ENCODE measurements at regions not wholly inside any gene's neighbourhood (a gene's known extent, or its start where the extent isn't known, plus 50 kb on each side); places are given as distances from the start of the nearest gene placed in this dataset.
"Not testable (repeated sequence)": the region's sequence is repeated elsewhere in the genome, so short reads cannot be mapped to it uniquely, and the experiment has no call there.

GRCh38 chr6:137805622-137806021 lies 61.4 kb upstream of the TNFAIP3 start:
- Histone ChIP-seq H3K4me1 (ENCODE audit: insufficient read depth, low read length) (peaks cover 7% of the 10 kb centered on the region), H3K9ac (ENCODE audit: low read depth, low read length) (no peak overlapping the region), H3K9me3 (ENCODE audit: control insufficient read depth, insufficient read depth, low read length) (no peaks in the 10 kb centered on the region), H3K36me3 (ENCODE audit: insufficient read depth, low read length) (no peaks in the 10 kb centered on the region)

- H3K36me3 ChIP-seq (ENCODE audit: insufficient read depth, low read length) = no peaks in the 10 kb centered on the region
- peaks cover 17% of the 10 kb centered on the region for H3K4me1 ChIP-seq (ENCODE audit: insufficient read depth, low read length)
These were observed 60.0 kb upstream of the TNFAIP3 start for GRCh38 chr6:137806914-137807682.

GRCh38 chr6:137808191-137808590 lies 58.9 kb upstream of the TNFAIP3 start:
- Histone ChIP-seq H3K36me3 (ENCODE audit: insufficient read depth, low read length) (no peaks in the 10 kb centered on the region), H3K4me1 (ENCODE audit: insufficient read depth, low read length) (peaks cover 17% of the 10 kb centered on the region), H3K9ac (ENCODE audit: low read depth, low read length) (no peak overlapping the region), H3K9me3 (ENCODE audit: control insufficient read depth, insufficient read depth, low read length) (no peaks in the 10 kb centered on the region)

More at GRCh38 chr6:137806914-137807682, 60.0 kb upstream of the TNFAIP3 start:
- H3K9me3 ChIP-seq (ENCODE audit: control insufficient read depth, insufficient read depth, low read length) = no peaks in the 10 kb centered on the region
- no peak overlapping the region for H3K9ac ChIP-seq (ENCODE audit: low read depth, low read length)

DNA sequence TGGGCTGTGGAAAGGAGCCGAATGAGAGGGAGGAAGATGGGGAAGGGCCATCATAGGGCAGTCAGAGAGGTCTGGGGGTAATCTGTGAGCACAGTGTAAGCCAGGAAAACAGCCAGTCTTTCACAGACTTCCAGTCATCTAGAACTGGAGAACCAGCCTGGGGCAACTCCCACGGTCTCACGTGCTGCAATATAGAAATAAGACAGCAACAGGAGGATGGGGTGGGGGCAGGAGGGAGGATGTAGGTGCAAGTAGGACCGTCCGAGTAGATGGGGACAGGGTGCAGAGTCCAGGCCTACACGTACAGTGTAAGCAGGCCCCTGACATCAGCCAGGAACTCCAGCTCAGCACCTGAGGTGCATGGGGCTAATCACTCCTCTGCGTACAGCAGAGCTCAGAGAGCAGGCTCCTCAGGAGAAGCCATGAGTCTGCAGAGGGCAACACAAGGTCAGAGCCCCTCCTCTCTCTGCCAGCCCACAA lies 58.2 kb upstream of the TNFAIP3 start:
- no peaks in the 10 kb centered on the region for H3K9me3 ChIP-seq (ENCODE audit: control insufficient read depth, insufficient read depth, low read length)
- H3K9ac ChIP-seq (ENCODE audit: low read depth, low read length) = no peak overlapping the region
- H3K4me1 ChIP-seq (ENCODE audit: insufficient read depth, low read length) = peaks cover 17% of the 10 kb centered on the region
- H3K36me3 ChIP-seq (ENCODE audit: insufficient read depth, low read length) = no peaks in the 10 kb centered on the region

DNA sequence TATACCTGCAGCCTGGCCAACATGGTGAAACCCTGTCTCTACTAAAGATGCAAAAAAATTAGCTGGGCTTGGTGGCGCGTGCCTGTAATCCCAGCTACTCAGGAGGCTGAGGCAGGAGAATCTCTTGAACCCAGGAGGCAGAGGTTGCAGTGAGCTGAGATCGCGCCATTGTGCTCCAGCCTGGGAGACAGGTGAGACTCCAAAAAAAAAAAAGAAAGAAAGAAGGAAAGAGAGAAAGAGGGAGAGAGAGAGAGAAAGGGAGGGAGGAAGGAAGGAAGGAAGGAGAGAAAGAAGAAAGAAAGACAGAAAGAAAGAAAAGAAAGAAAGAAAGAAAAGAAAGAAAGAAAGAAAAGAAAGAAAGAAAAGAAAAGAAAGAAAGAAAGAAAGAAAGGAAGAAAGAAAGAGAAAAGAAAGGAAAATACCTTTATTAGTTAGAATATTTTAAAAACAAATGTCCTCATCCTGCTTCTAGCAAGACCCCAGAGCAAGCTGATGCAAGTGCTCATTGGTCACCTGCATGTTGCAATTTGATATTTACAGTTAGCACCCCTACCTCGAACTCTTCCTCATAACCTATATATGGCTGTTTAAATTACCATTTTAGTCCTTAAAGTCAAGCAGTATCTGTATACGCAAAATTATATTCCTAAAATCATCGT lies 57.0 kb upstream of the TNFAIP3 start:
- not testable (repeated sequence) for H3K9ac ChIP-seq (ENCODE audit: low read depth, low read length); H3K36me3 ChIP-seq (ENCODE audit: insufficient read depth, low read length); H3K9me3 ChIP-seq (ENCODE audit: control insufficient read depth, insufficient read depth, low read length)
- peaks cover 17% of the 10 kb centered on the region for H3K4me1 ChIP-seq (ENCODE audit: insufficient read depth, low read length)

- Histone ChIP-seq H3K36me3 (ENCODE audit: insufficient read depth, low read length) (no peaks in the 10 kb centered on the region), H3K9me3 (ENCODE audit: control insufficient read depth, insufficient read depth, low read length) (no peaks in the 10 kb centered on the region), H3K9ac (ENCODE audit: low read depth, low read length) (no peak overlapping the region), H3K4me1 (ENCODE audit: insufficient read depth, low read length) (peaks cover 13% of the 10 kb centered on the region; the same call in 1 of the 2 replicates)
These were observed 56.4 kb upstream of the TNFAIP3 start for GRCh38 chr6:137810554-137811120.

DNA sequence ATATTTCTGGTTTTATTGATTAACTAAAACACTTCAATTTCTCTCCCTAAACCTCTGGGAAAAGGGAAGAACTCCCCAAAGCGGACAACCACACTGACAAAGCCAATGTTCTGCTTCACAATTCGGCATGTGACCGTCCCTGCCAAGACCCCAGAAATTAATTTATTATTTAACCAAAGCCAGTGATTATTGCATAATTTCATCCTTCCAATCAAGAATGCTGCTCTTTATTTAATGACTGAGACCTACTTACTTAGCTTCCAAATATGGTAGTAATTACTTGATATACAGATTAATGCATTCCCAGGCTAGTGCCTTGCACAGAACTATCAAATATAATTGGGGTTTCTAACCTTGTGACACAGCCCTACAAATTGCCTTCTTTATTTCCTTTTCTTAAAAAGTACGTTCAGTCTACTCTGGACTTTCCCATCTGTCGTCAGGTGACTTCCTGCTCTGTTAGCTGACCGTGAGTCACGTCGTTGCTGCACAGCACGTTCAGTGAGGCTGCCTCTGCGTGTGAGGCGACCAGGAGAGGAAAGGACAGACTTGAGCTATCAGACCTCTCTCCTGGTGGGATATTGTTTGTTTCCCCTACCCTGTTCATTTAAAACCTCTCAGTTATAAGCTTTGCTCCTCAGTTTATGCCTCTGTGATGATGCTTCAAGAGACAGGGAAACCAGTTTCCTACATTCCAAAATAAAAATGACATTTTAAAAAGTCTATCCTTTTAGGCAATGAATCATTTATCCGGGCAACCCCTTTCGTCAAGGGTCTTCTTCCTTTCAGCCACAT lies 55.7 kb upstream of the TNFAIP3 start:
- no peaks in the 10 kb centered on the region for H3K9me3 ChIP-seq (ENCODE audit: control insufficient read depth, insufficient read depth, low read length)
- peaks cover 13% of the 10 kb centered on the region; the same call in 1 of the 2 replicates for H3K4me1 ChIP-seq (ENCODE audit: insufficient read depth, low read length)
- H3K36me3 ChIP-seq (ENCODE audit: insufficient read depth, low read length) = no peaks in the 10 kb centered on the region
- no peak overlapping the region for H3K9ac ChIP-seq (ENCODE audit: low read depth, low read length)

DNA sequence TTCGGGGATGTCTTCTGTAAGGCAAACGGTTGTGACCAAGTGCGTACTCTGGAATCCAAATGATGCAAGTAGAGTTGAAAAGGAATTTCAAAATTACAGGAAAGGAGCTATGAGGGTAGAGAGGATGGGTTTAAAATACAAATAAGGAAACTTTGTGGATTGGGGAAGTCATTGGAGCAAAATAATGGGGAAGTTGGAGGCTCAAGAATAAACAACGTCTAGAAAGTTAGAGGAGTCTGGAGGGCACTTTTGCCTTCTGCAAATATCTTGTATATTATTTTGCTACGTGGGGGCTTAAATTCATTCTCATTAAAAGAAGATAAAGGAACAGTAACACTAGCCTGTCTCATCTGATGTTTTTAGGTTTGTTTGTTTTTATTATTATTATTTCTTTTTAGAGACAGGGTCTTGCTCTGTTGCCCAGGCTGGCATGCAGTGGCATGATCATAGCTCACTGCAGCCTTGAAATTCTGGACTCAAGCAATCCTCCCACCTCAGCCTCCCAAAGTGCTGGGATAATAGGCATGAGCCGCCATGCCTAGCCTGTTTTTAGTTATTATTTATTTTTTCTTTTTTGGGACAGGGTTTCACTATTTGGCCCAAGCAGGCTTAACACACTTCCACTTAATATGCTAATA lies 55.0 kb upstream of the TNFAIP3 start:
- Histone ChIP-seq H3K4me1 (ENCODE audit: insufficient read depth, low read length) (peaks cover 13% of the 10 kb centered on the region; the same call in 1 of the 2 replicates), H3K9me3 (ENCODE audit: control insufficient read depth, insufficient read depth, low read length) (no peaks in the 10 kb centered on the region), H3K36me3 (ENCODE audit: insufficient read depth, low read length) (no peaks in the 10 kb centered on the region), H3K9ac (ENCODE audit: low read depth, low read length) (no peak overlapping the region)

- no peaks in the 10 kb centered on the region for H3K36me3 ChIP-seq (ENCODE audit: insufficient read depth, low read length)
- H3K4me1 ChIP-seq (ENCODE audit: insufficient read depth, low read length) = peaks cover 13% of the 10 kb centered on the region; the same call in 1 of the 2 replicates
- no peak overlapping the region for H3K9ac ChIP-seq (ENCODE audit: low read depth, low read length)
- no peaks in the 10 kb centered on the region for H3K9me3 ChIP-seq (ENCODE audit: control insufficient read depth, insufficient read depth, low read length)
These were observed 53.6 kb upstream of the TNFAIP3 start for GRCh38 chr6:137813308-137813970.

DNA sequence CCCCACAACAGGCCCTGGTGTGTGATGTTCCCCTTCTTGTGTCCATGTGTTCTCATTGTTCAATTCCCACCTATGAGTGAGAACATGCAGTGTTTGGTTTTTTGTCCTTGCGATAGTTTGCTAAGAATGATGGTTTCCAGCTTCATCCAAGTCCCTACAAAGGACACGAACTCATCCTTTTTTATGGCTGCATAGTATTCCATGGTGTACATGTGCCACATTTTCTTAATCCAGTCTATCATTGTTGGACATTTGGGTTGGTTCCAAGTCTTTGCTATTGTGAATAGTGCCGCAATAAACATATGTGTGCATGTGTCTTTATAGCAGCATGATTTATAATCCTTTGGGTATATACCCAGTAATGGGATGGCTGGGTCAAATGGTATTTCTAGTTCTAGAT lies 53.0 kb upstream of the TNFAIP3 start:
- H3K4me1 ChIP-seq (ENCODE audit: insufficient read depth, low read length) = peaks cover 11% of the 10 kb centered on the region; the same call in 1 of the 2 replicates
- H3K9ac ChIP-seq (ENCODE audit: low read depth, low read length); H3K36me3 ChIP-seq (ENCODE audit: insufficient read depth, low read length); H3K9me3 ChIP-seq (ENCODE audit: control insufficient read depth, insufficient read depth, low read length): not testable (repeated sequence)

GRCh38 chr6:137815692-137816091 lies 51.4 kb upstream of the TNFAIP3 start:
- no peaks in the 10 kb centered on the region for H3K36me3 ChIP-seq (ENCODE audit: insufficient read depth, low read length)
- no peak overlapping the region for H3K9ac ChIP-seq (ENCODE audit: low read depth, low read length)
- H3K4me1 ChIP-seq (ENCODE audit: insufficient read depth, low read length) = peaks cover 10% of the 10 kb centered on the region; the same call in 1 of the 2 replicates
- no peaks in the 10 kb centered on the region for H3K9me3 ChIP-seq (ENCODE audit: control insufficient read depth, insufficient read depth, low read length)

DNA sequence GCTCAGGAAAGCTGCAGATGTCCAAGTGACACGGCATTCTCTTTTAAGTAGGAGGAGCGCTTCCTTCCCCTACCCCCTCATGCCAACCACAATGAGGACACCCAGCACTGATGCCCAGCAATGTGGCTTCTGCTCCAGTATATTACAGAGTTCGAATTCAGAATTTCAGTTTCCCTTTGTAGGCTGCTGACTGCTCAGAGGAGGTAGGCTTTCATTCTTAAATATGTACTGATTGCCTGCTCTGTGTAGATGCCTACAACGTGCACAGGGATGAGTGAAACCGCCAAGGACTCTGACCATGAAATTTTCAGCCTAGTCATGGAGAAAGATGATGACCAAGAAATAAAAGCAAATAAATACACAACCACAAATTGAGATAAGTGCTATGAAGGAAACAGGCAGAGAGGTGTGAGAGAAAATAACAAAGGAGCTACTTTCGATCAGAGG lies 50.9 kb upstream of the TNFAIP3 start:
- H3K36me3 ChIP-seq (ENCODE audit: insufficient read depth, low read length) = no peaks in the 10 kb centered on the region
- no peak overlapping the region for H3K9ac ChIP-seq (ENCODE audit: low read depth, low read length)
- H3K4me1 ChIP-seq (ENCODE audit: insufficient read depth, low read length) = peaks cover 8% of the 10 kb centered on the region; the same call in 1 of the 2 replicates
- H3K9me3 ChIP-seq (ENCODE audit: control insufficient read depth, insufficient read depth, low read length) = no peaks in the 10 kb centered on the region

Data from ES-I3 (cell line).